Nephron (organoid): ENCODE measurements at regions not wholly inside any gene's neighbourhood (a gene's known extent, or its start where the extent isn't known, plus 50 kb on each side); places are given as distances from the start of the nearest gene placed in this dataset.
"Not testable (repeated sequence)": the region's sequence is repeated elsewhere in the genome, so short reads cannot be mapped to it uniquely, and the experiment has no call there.

Experiments
- H3K27ac Mint-ChIP-seq, 3 experiments: 2 replicates each; pipeline ENCODE4 v1.8.0; 2020; ENCODE audit warnings: mixed read lengths in 3 of 3, mild to moderate bottlenecking in 2 of 3, moderate library complexity in 1 of 3
- H3K27me3 Mint-ChIP-seq: 2 replicates; pipeline ENCODE4 v1.8.0; 2021; ENCODE audit warnings: low read depth, mild to moderate bottlenecking, moderate library complexity, mixed read lengths
- H3K36me3 Mint-ChIP-seq: 2 replicates; pipeline ENCODE4 v1.8.0; 2020; ENCODE audit warnings: low read depth, mixed read lengths
- H3K4me1 Mint-ChIP-seq: 2 replicates; pipeline ENCODE4 v1.8.0; 2020; ENCODE audit warnings: mixed read lengths
- H3K4me3 Mint-ChIP-seq, 3 experiments: 2 replicates each; pipeline ENCODE4 v1.8.0; 2020; ENCODE audit warnings: mild to moderate bottlenecking in 3 of 3, mixed read lengths in 3 of 3, moderate library complexity in 2 of 3
- H3K9me3 Mint-ChIP-seq: 2 replicates; pipeline ENCODE4 v1.8.0; 2020; ENCODE audit warnings: mixed read lengths
- CTCF ChIP-seq, 3 experiments: fragments of 200-600 bp; sonication (generic); IDR thresholded peaks; one replicate each; pipeline ENCODE4 v1.5.0; 2021; ENCODE audit warnings: antibody characterized with exemption in 3 of 3; ENCODE audit not compliant: unreplicated experiment in 3 of 3

GRCh38 chr11:26878959-26879581 lies 114.8 kb upstream of the FIBIN start:
- no peak overlapping the region for H3K4me3 Mint-ChIP-seq
- no peaks in the 10 kb centered on the region for H3K36me3 Mint-ChIP-seq
- no peaks in the 10 kb centered on the region for H3K4me1 Mint-ChIP-seq
- peaks cover 58% of the 10 kb centered on the region for H3K9me3 Mint-ChIP-seq
- TF ChIP-seq CTCF (IDR thresholded peaks at IDR 0.05; ENCODE audit: unreplicated experiment in 3 of 3): no peak
- no peak overlapping the region for H3K27ac Mint-ChIP-seq
- H3K27me3 Mint-ChIP-seq: no peaks in the 10 kb centered on the region

- not testable (repeated sequence) for H3K4me1 Mint-ChIP-seq, H3K36me3 Mint-ChIP-seq, H3K27me3 Mint-ChIP-seq, H3K27ac Mint-ChIP-seq, H3K4me3 Mint-ChIP-seq
- H3K9me3 Mint-ChIP-seq: peaks cover 54% of the 10 kb centered on the region
Measured at GRCh38 chr11:26882363-26882880, 111.5 kb upstream of the FIBIN start.

GRCh38 chr11:26891501-26891900 lies 102.4 kb upstream of the FIBIN start:
- no peak for TF ChIP-seq CTCF (IDR thresholded peaks at IDR 0.05; ENCODE audit: unreplicated experiment in 3 of 3)

GRCh38 chr11:26896719-26897118 lies 97.2 kb upstream of the FIBIN start:
- Mint-ChIP-seq H3K4me3 (no peak overlapping the region), H3K36me3 (no peaks in the 10 kb centered on the region), H3K27ac (peak overlapping the region in 1 of 3 experiments; percentile 68), H3K4me1 (peaks cover 21% of the 10 kb centered on the region), H3K27me3 (peaks cover 3% of the 10 kb centered on the region), H3K9me3 (peaks cover 23% of the 10 kb centered on the region)
- TF ChIP-seq CTCF (IDR thresholded peaks at IDR 0.05; ENCODE audit: unreplicated experiment in 3 of 3): no peak

More at GRCh38 chr11:26891501-26891900, 102.4 kb upstream of the FIBIN start:
- peaks cover 3% of the 10 kb centered on the region for H3K27me3 Mint-ChIP-seq
- no peak overlapping the region for H3K4me3 Mint-ChIP-seq
- no peak overlapping the region for H3K27ac Mint-ChIP-seq
- no peaks in the 10 kb centered on the region for H3K4me1 Mint-ChIP-seq
- H3K36me3 Mint-ChIP-seq: no peaks in the 10 kb centered on the region
- peaks cover 19% of the 10 kb centered on the region for H3K9me3 Mint-ChIP-seq

GRCh38 chr11:26898799-26899198 lies 95.1 kb upstream of the FIBIN start:
- peaks cover 21% of the 10 kb centered on the region for H3K9me3 Mint-ChIP-seq
- H3K36me3 Mint-ChIP-seq: no peaks in the 10 kb centered on the region
- no peak for TF ChIP-seq CTCF (IDR thresholded peaks at IDR 0.05; ENCODE audit: unreplicated experiment in 3 of 3)
- H3K4me3 Mint-ChIP-seq: no peak overlapping the region
- no peak overlapping the region for H3K27ac Mint-ChIP-seq
- H3K4me1 Mint-ChIP-seq: peaks cover 31% of the 10 kb centered on the region
- H3K27me3 Mint-ChIP-seq: peaks cover 3% of the 10 kb centered on the region

- no peaks in the 10 kb centered on the region for H3K36me3 Mint-ChIP-seq
- H3K4me1 Mint-ChIP-seq: peaks cover 46% of the 10 kb centered on the region
- H3K27ac Mint-ChIP-seq: peak overlapping the region; percentile 79 to 88 (median 88)
- H3K27me3 Mint-ChIP-seq: no peaks in the 10 kb centered on the region
- H3K4me3 Mint-ChIP-seq: no peak overlapping the region
- TF ChIP-seq CTCF (IDR thresholded peaks at IDR 0.05; ENCODE audit: unreplicated experiment in 3 of 3): no peak
- peaks cover 12% of the 10 kb centered on the region for H3K9me3 Mint-ChIP-seq
Measured at GRCh38 chr11:26901162-26901561, 92.8 kb upstream of the FIBIN start.
